ENCODE measurements at regions not wholly inside any gene's neighbourhood (a gene's known extent, or its start where the extent isn't known, plus 50 kb on each side); places are given as distances from the start of the nearest gene placed in this dataset.

DNA sequence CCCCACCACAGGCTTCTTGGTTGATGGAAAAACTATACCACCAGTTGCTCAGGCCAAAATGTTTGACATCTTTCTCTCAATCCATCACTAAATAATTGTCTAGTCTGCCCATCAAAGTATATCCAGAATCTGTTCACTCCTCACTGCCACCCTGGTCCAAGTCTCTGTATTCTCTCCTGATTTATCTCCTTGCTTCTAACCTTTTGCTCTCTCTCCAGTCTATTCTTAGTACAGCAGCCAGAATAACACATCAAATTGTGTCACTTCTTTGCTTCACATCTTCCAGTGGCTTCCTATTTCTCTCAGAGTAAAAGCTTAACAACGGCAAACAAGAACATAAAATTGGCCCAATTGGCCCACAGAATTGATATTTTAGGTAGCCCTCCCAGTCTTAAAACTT, 272.8 kb downstream of the IPO8 start:
- no peak overlapping the region for H3K4me3 Mint-ChIP-seq
- H3K36me3 ChIP-seq (ENCODE audit: control insufficient read depth, insufficient read depth, low read length): no peaks in the 10 kb centered on the region
- H3K4me1 ChIP-seq (ENCODE audit: control insufficient read depth, insufficient read depth, low read length): no peaks in the 10 kb centered on the region
- TF ChIP-seq CTCF (IDR thresholded peaks at IDR 0.05): no peak
- no peak for DNase-seq
- intact Hi-C loops (cut with micrococcal nuclease): no loop called here
- peaks cover 6 to 9% of the 10 kb centered on the region in 2 donors for H3K9me3 Mint-ChIP-seq
- 78% methylated on average over 1 of the region's 1 CpG for WGBS (ENCODE audit: insufficient coverage)
- peaks cover 8% of the 10 kb centered on the region for H3K9me3 ChIP-seq (ENCODE audit: control insufficient read depth, insufficient read depth, low read length)
- no peaks in the 10 kb centered on the region for H3K36me3 Mint-ChIP-seq
- no peak overlapping the region for H3K4me3 ChIP-seq (ENCODE audit: low read length)
- no peaks in the 10 kb centered on the region for H3K27me3 ChIP-seq (ENCODE audit: control insufficient read depth, insufficient read depth, low read length)
- H3K27ac ChIP-seq (ENCODE audit: low read length): no peak overlapping the region
- no peak for ATAC-seq
- no peak overlapping the region for H3K27ac Mint-ChIP-seq
- no peaks in the 10 kb centered on the region for H3K4me1 Mint-ChIP-seq
- no peaks in the 10 kb centered on the region for H3K27me3 Mint-ChIP-seq (ENCODE audit: low read depth in 2 of 2)

GRCh38 chr12:30420561-30420960, 275.1 kb downstream of the IPO8 start:
- no peaks in the 10 kb centered on the region for H3K4me1 Mint-ChIP-seq
- Histone ChIP-seq H3K9me3 (ENCODE audit: control insufficient read depth, insufficient read depth, low read length) (peaks cover 12% of the 10 kb centered on the region), H3K4me1 (ENCODE audit: control insufficient read depth, insufficient read depth, low read length) (no peaks in the 10 kb centered on the region), H3K27ac (ENCODE audit: low read length) (no peak overlapping the region), H3K36me3 (ENCODE audit: control insufficient read depth, insufficient read depth, low read length) (no peaks in the 10 kb centered on the region), H3K4me3 (ENCODE audit: low read length) (no peak overlapping the region), H3K27me3 (ENCODE audit: control insufficient read depth, insufficient read depth, low read length) (no peaks in the 10 kb centered on the region)
- H3K27me3 Mint-ChIP-seq (ENCODE audit: low read depth in 2 of 2): no peaks in the 10 kb centered on the region
- WGBS (ENCODE audit: insufficient coverage): 80% methylated on average over 1 of the region's 3 CpGs
- no peak for ATAC-seq
- DNase-seq: no peak
- H3K27ac Mint-ChIP-seq: no peak overlapping the region
- peaks cover 6 to 9% of the 10 kb centered on the region in 2 donors for H3K9me3 Mint-ChIP-seq
- intact Hi-C loops (cut with micrococcal nuclease): no loop called here
- no peak overlapping the region for H3K4me3 Mint-ChIP-seq
- no peaks in the 10 kb centered on the region for H3K36me3 Mint-ChIP-seq
- TF ChIP-seq CTCF (IDR thresholded peaks at IDR 0.05): no peak

DNA sequence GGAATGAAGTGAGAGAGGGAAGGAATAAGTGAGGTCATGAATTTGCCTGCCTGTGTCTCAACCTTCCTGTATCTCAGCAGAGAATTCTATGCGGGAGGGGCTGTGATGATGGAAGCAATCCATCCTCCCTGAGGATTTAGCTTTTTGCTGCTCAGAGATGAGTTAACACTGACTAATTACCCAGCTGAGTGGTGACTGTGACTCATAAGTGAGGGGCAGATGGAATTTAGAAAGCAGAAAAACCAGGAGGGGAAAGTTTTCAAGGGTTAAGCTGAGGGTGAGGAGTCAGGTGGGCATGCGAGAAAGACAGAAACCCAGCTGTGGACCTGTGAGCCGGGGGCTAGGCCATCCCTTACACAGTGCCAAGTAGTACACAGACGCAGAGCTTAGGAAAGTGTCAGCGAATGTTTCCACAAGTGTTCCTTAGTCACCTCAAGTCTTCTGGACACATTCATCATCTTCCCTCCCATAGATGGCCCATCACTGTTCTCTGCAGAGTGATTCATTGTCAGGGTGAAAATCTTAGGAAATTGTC, 277.9 kb downstream of the IPO8 start:
- WGBS (ENCODE audit: insufficient coverage): 87% methylated on average over 5 of the region's 5 CpGs
- H3K27me3 ChIP-seq (ENCODE audit: control insufficient read depth, insufficient read depth, low read length): no peaks in the 10 kb centered on the region
- H3K36me3 ChIP-seq (ENCODE audit: control insufficient read depth, insufficient read depth, low read length): no peaks in the 10 kb centered on the region
- Mint-ChIP-seq H3K9me3 (peaks cover 2 to 3% of the 10 kb centered on the region in 2 donors), H3K4me1 (no peaks in the 10 kb centered on the region), H3K27ac (no peak overlapping the region), H3K36me3 (no peaks in the 10 kb centered on the region), H3K27me3 (ENCODE audit: low read depth in 2 of 2) (no peaks in the 10 kb centered on the region), H3K4me3 (no peak overlapping the region)
- no peak overlapping the region for H3K4me3 ChIP-seq (ENCODE audit: low read length)
- H3K4me1 ChIP-seq (ENCODE audit: control insufficient read depth, insufficient read depth, low read length): no peaks in the 10 kb centered on the region
- no peak overlapping the region for H3K27ac ChIP-seq (ENCODE audit: low read length)
- no peak for TF ChIP-seq CTCF (IDR thresholded peaks at IDR 0.05)
- ATAC-seq: no peak
- intact Hi-C loops (cut with micrococcal nuclease): no loop called here
- H3K9me3 ChIP-seq (ENCODE audit: control insufficient read depth, insufficient read depth, low read length): peaks cover 4% of the 10 kb centered on the region
- no peak for DNase-seq

DNA sequence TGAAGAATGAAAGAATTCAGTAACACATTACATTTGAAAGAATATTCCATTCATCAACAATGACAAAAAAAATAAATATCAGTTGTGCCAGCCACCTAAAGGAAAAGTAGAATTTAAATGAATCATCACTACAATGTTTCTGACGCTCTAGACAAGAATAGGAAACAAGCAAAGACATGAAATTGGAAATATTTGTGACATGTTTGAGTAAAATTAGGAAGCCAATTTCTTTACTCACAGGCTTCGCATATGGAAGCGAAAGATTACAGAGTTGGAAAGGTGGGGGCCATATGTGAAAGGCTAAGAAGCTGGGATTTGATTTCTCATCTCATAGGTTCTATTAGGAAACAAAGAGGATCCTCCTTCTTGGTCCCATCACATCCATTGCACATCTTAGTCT, 279.0 kb downstream of the IPO8 start:
- peaks cover 2 to 3% of the 10 kb centered on the region in 2 donors for H3K9me3 Mint-ChIP-seq
- Histone ChIP-seq H3K27ac (ENCODE audit: low read length) (no peak overlapping the region), H3K4me3 (ENCODE audit: low read length) (no peak overlapping the region), H3K4me1 (ENCODE audit: control insufficient read depth, insufficient read depth, low read length) (no peaks in the 10 kb centered on the region), H3K27me3 (ENCODE audit: control insufficient read depth, insufficient read depth, low read length) (no peaks in the 10 kb centered on the region), H3K36me3 (ENCODE audit: control insufficient read depth, insufficient read depth, low read length) (no peaks in the 10 kb centered on the region), H3K9me3 (ENCODE audit: control insufficient read depth, insufficient read depth, low read length) (peaks cover 4% of the 10 kb centered on the region)
- no peak overlapping the region for H3K27ac Mint-ChIP-seq
- TF ChIP-seq CTCF (IDR thresholded peaks at IDR 0.05): no peak
- H3K27me3 Mint-ChIP-seq (ENCODE audit: low read depth in 2 of 2): no peaks in the 10 kb centered on the region
- H3K4me1 Mint-ChIP-seq: no peaks in the 10 kb centered on the region
- no peak for ATAC-seq
- DNase-seq: no peak
- H3K4me3 Mint-ChIP-seq: no peak overlapping the region
- H3K36me3 Mint-ChIP-seq: no peaks in the 10 kb centered on the region
- intact Hi-C loops (cut with micrococcal nuclease): no loop called here
- 87% methylated on average over 3 of the region's 3 CpGs for WGBS (ENCODE audit: insufficient coverage)

Measured in natural killer cell (primary cell).